Gastroesophageal sphincter (tissue), 4 donors: ENCODE measurements at regions not wholly inside any gene's neighbourhood (a gene's known extent, or its start where the extent isn't known, plus 50 kb on each side); places are given as distances from the start of the nearest gene placed in this dataset.

Source experiments
- ATAC-seq: fragments of 150-250 bp; one replicate; pipeline ENCODE4 v1.9.1; 2016; ENCODE audit warnings: mild to moderate bottlenecking, moderate library complexity
- H3K27ac ChIP-seq, 4 donors: fragments of 200-600 bp; sonication (generic) in 3 of 4; 1 replicate in 3 of 4; 2 replicates in 1 of 4; pipeline ENCODE4 v1.5.1; 2016 to 2019
- H3K27me3 ChIP-seq: fragments of 200-600 bp; sonication (generic); one replicate; pipeline ENCODE4 v1.5.1; 2019
- H3K36me3 ChIP-seq, 2 donors: fragments of 200-600 bp; sonication (generic); one replicate each; pipeline ENCODE4 v1.5.1; 2019; ENCODE audit warnings: control low read depth in 1 of 2
- H3K4me1 ChIP-seq, 3 donors: fragments of 200-600 bp; sonication (generic); 1 replicate in 2 of 3; 2 replicates in 1 of 3; pipeline ENCODE4 v1.5.1; 2016 to 2019; ENCODE audit warnings: control low read depth in 2 of 3
- H3K4me3 ChIP-seq, 2 donors: fragments of 200-600 bp; sonication (generic); one replicate each; pipeline ENCODE4 v1.5.1; 2019; ENCODE audit warnings: mild to moderate bottlenecking in 1 of 2, moderate library complexity in 1 of 2
- H3K9me3 ChIP-seq, 3 donors: fragments of 200-600 bp; sonication (generic); one replicate each; pipeline ENCODE4 v1.5.1; 2017 to 2019; ENCODE audit warnings: control low read depth in 2 of 3
- CTCF ChIP-seq, 4 experiments: fragments of 200-600 bp in 2 of 4; fragments of 450-650 bp in 2 of 4; sonication (generic) in 1 of 4; IDR thresholded peaks; one replicate each; pipeline ENCODE4 v1.5.1; 2017 to 2019; ENCODE audit warnings: antibody characterized with exemption in 4 of 4, mild to moderate bottlenecking in 2 of 4, moderate library complexity in 2 of 4
- EP300 ChIP-seq: sonication (generic); formaldehyde crosslinking; IDR thresholded peaks from one replicate; pipeline ENCODE4 v1.6.1; 2017; ENCODE audit warnings: antibody characterized with exemption, mild to moderate bottlenecking
- POLR2A ChIP-seq, 2 donors: fragments of 450-650 bp; IDR thresholded peaks; one replicate each; pipeline ENCODE4 v1.6.1; 2017; ENCODE audit warnings: antibody characterized with exemption in 2 of 2, mild to moderate bottlenecking in 2 of 2, moderate library complexity in 1 of 2
- POLR2AphosphoS5 ChIP-seq: sonication (generic); formaldehyde crosslinking; IDR thresholded peaks from one replicate; pipeline ENCODE4 v1.6.1; 2017; ENCODE audit warnings: antibody characterized with exemption
- WGBS, 2 donors: methylation state at CpG; one replicate each; pipeline ENCODE4 v1.1.5; 2018; ENCODE audit warnings: low coverage in 1 of 2; 5-methylcytosine and 5-hydroxymethylcytosine counted together

GRCh38 chr10:8946451-8946850 lies 892.0 kb downstream of the GATA3 start:
- no peak for ATAC-seq
- no peak overlapping the region for H3K27ac ChIP-seq
- 87 to 94% methylated on average over 5 of the region's 5 CpGs for WGBS, 2 donors
- H3K9me3 ChIP-seq, result no peaks in the 10 kb centered on the region
- H3K4me3 ChIP-seq, result no peak overlapping the region
- no peaks in the 10 kb centered on the region for H3K27me3 ChIP-seq
- no peaks in the 10 kb centered on the region for H3K36me3 ChIP-seq
- H3K4me1 ChIP-seq, result no peaks in the 10 kb centered on the region
- TF ChIP-seq EP300, result no peak
- no peak for TF ChIP-seq CTCF (IDR thresholded peaks at IDR 0.05)
- no peak for TF ChIP-seq POLR2AphosphoS5
- TF ChIP-seq POLR2A (IDR thresholded peaks at IDR 0.05), result no peak

- no peak for ATAC-seq
- H3K27ac ChIP-seq, result no peak overlapping the region
- TF ChIP-seq CTCF (IDR thresholded peaks at IDR 0.05) (no peak), POLR2A (IDR thresholded peaks at IDR 0.05) (no peak), EP300 (no peak), POLR2AphosphoS5 (no peak)
- H3K36me3 ChIP-seq, result no peaks in the 10 kb centered on the region
- H3K4me3 ChIP-seq, result no peak overlapping the region
- H3K4me1 ChIP-seq, result no peaks in the 10 kb centered on the region
- no peaks in the 10 kb centered on the region for H3K9me3 ChIP-seq
- H3K27me3 ChIP-seq, result no peaks in the 10 kb centered on the region
- WGBS, 2 donors, result 79 to 81% methylated on average over 2 of the region's 2 CpGs
Observed at GRCh38 chr10:8950978-8951377, 896.5 kb downstream of the GATA3 start.

- no peak overlapping the region for H3K27ac ChIP-seq
- no peak overlapping the region for H3K4me3 ChIP-seq
- 63 to 77% methylated on average over 7 of the region's 7 CpGs for whole genome bisulfite sequencing, 2 donors
- TF ChIP-seq POLR2A (IDR thresholded peaks at IDR 0.05) (no peak), POLR2AphosphoS5 (no peak), EP300 (no peak), CTCF (IDR thresholded peaks at IDR 0.05) (no peak)
- H3K27me3 ChIP-seq, result no peaks in the 10 kb centered on the region
- H3K9me3 ChIP-seq, result no peaks in the 10 kb centered on the region
- no peak for ATAC-seq
- H3K4me1 ChIP-seq, result no peaks in the 10 kb centered on the region
- no peaks in the 10 kb centered on the region for H3K36me3 ChIP-seq
Observed at GRCh38 chr10:8951440-8952089, 897.1 kb downstream of the GATA3 start.

GRCh38 chr10:8956400-8956799 lies 901.9 kb downstream of the GATA3 start:
- WGBS, 2 donors, result 56 to 77% methylated on average over 4 of the region's 4 CpGs
- no peak for ATAC-seq

More at GRCh38 chr10:8956400-8956799, 901.9 kb downstream of the GATA3 start:
- Histone ChIP-seq H3K4me3 (no peak overlapping the region), H3K27ac (no peak overlapping the region), H3K36me3 (no peaks in the 10 kb centered on the region), H3K9me3 (no peaks in the 10 kb centered on the region), H3K4me1 (no peaks in the 10 kb centered on the region), H3K27me3 (no peaks in the 10 kb centered on the region)
- no peak for TF ChIP-seq CTCF (IDR thresholded peaks at IDR 0.05)
- no peak for TF ChIP-seq POLR2A (IDR thresholded peaks at IDR 0.05)
- no peak for TF ChIP-seq POLR2AphosphoS5
- no peak for TF ChIP-seq EP300
